NCI-H526 (cell line): ENCODE measurements at regions not wholly inside any gene's neighbourhood (a gene's known extent, or its start where the extent isn't known, plus 50 kb on each side); places are given as distances from the start of the nearest gene placed in this dataset.

Experiments
- DNase-seq, 2 experiments: peaks; one replicate each; lab custom pipeline; 2025; lab: John Stamatoyannopoulos, UW

DNA sequence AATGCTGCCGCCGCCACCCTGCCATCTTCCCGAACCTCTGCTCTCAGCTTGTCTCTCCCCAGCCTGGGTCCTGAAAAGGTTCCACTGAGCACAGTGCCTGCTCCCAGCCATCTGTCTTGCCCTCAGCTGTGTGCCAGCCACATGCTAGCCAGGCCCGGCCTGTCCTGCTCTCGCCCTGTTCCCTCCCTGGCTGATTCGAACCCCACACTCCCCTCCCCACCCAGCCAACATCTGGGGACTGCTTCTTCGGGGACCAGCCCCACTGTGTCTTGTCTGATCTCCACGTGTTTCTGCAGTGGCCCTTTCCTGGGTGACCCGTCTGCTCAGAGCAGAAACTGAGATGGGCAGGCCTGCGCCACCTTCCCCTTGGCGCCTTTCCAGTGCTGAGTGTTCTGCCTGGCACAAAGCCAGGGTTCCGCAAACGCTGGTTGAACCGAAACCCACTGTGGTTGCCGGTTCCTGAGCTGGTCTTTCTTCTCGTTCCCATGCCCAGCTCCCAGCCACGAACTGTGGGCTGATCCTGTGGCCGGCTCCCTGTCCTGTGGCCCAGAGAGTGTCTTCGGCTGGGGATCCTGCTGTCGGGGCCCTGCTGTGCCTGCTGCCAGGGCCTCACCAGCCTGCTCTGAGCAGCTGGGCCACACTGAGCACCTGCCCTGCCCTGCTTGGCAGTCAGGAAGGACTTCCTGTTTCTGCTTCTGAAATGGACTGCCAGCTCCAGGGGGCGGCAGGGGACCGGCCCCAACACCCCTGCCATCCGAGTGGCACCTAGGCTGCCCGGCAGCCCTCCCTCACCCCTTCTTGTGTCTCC is 62.7 kb upstream of the KLF13 start:
- no peak for DNase-seq

GRCh38 chr15:31264559-31265089 is 62.0 kb upstream of the KLF13 start:
- no peak for DNase-seq

DNA sequence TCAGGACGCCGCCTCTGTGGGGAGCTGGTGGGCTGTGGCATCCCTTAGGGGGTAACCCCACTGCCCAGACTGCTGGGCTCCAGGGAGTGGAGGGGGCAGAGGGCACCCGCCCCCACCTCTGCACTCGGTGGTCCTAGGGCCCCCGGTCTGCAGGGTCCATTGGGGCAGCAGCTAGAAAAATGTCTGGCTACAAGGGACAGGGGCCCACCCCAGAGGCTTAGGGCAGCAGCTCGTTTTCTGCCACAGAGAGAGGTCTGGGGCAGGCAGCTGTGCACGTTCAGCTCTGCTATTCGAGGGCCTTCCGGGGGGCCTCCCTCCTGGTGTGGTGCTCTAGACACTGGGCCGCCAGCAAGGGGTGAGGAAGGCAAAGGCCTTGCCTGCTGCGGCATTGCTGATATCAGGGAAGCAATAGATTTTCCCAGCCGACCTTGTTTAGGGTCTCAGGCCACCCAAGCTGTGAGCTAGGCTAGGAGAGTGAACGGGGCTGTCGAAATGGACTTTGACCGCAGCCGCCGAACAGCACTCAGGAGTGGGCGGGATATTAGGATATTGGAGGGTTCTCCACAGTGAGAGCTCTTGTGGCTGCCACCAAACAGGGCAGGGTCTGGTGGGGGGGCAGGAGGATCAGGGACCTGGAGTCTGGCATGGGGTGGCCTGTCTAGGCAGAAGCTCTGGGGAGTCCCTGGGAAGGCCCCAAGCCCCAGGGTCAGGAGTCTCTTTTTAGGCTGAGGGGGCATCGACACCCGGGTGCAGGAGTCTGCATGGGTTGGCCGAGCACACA is 61.4 kb upstream of the KLF13 start:
- peak in 1 of 2 experiments; percentile 65 for DNase-seq

DNA sequence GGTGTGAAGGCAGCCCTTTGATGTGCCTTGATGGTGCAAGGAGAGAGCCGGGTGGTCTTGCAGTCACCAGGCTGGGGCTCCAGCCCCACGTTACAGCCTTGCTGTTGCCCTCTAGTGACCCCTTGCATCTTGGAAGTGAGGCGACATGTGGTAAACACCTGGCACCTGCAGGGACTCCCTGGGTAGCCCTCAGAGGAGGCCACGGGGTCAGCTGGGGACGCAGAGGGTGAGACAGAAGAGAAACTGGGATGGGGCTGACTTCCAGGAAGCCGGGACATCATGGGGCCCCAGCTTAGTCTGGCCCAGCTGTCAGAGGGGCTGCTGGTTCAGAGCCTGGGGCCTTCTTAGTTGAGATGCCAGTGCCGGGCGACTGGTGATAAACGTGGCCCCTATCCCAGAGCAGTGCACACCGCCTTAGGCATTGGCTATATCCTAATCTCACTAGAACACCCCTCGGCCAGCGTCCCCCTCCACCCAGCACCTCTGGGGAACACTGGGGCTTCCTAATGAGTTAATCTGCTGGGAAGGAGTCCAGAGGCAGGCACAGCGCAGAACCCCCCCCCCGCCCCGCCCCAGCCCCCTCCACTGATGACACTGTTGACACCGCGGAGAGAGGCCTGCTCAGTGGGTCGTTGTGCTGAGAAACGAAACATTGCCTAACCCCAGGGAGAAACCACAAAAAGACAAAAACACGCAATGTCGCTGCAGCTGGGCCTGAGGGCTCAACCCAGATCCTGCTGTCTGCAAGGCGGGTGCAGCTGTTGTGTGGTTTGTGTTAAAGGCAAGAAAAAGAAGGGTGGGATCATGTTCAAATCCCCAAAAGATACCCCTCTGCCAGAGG is 60.5 kb upstream of the KLF13 start:
- peak in 1 of 2 experiments; percentile 23 for DNase-seq

- no peak for DNase-seq
Observed at GRCh38 chr15:31266712-31267111, 59.9 kb upstream of the KLF13 start.

GRCh38 chr15:31267161-31268107 is 59.2 kb upstream of the KLF13 start:
- no peak for DNase-seq

GRCh38 chr15:31268108-31268501 is 58.5 kb upstream of the KLF13 start:
- DNase-seq, result no peak

GRCh38 chr15:31268911-31269784 is 57.5 kb upstream of the KLF13 start:
- DNase-seq, result no peak

- DNase-seq, result no peak
Observed at GRCh38 chr15:31269816-31270575, 56.6 kb upstream of the KLF13 start.

DNA sequence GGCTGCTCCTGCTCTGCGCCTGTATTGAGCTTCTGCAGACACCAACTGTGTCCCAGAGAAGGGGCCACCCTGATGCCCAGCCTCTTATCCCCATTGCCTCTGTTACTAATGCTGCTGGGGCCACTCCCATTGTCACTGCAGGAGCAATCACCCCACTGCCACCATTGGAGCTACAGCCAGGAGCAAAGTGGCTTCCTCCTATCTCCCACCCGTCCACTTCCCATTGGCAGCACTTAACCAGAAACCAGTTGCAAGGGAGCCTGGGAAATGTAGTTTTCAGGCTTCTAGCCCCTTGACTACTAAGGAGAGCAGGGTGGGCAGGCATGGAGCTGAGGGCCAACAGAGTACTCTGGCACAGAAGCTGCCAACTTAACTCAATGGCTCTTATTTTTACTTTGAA is 55.9 kb upstream of the KLF13 start:
- peak in 1 of 2 experiments; percentile 29 for DNase-seq

DNA sequence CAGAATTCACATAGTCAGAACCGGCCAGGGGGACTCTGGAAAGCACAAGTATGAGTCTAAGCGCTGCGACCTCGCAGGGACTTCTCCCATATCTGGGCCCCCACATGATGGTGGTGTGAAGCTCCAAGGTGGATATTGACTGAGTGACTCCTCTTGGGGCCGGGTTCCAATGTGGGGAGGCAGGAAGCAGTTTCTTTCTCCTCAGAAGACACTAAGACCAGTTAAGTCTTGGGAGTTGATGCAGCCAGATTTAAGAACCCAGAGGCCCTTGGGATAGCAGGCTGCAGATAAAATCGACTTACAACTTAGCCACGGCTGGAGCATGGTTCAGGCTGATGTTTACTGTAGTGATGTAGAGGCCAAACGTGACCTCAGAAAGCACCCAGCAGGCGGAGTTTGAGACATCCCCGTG is 55.4 kb upstream of the KLF13 start:
- no peak for DNase-seq

GRCh38 chr15:31271711-31272557 is 54.7 kb upstream of the KLF13 start:
- no peak for DNase-seq

DNA sequence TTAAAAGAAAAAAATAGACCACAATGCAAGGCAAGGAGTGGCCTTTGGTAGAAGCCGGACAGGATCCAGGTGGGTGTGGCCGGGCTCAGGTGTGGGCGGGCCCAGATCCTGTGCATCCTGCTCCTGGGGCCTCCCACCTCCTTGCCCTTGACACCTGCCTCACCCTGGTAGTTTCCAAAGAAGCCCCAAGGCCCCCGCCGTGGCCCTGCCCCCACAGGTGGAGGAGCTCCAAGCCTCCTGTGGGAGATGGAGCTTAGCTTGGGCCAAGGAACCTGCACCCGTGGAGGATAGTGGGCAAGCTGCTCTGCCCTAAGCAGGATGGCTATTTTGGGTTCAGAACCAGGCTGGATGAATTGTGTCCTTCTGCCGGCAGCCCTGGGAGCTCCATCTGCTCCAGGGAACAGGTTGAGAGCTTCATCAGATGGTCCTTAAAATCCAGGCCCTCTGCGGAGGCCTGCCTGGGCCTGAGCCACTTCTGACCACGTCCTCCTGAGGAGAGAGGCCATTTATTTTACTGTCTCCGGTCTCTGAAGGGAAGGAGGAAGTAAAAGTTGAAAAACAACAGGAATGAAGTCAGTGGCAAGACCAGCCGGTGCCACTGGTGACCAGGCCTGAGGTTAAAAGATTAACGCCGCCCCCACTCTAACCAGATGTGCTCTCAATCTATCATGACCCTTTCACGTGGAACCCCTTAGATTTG is 53.9 kb upstream of the KLF13 start:
- DNase-seq, result no peak

DNA sequence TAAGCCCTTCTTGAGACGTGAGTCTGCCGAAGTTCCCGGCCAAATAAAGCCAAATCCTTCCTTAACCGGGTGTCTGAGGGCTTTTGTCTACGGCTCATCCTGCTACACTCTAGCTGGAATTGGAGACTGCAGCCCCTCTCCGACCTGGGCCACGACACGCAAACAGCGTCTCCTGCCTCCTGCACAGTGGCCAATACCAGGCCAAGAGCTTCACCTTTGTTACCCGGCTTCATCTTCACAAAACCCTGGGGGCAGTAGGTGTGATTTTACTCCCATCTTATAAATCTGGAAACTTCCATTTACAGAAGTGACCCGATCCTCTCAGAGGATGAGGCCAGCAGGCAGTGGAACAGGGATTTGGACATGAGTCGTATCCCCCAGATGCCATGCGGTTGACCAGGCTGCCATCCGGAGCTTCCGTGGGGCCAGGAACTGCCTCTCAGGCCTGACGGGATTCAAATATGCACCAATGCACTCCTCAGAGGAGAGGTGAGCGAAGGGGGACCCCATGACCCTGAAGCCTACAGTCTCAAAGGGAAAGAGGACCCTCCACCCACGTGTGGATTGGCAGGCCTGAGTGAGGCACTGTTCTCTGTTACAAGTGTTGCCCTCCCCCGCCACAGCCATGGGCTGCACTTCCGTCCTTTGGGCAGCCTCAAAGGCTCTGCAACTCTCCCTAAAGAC is 53.2 kb upstream of the KLF13 start:
- DNase-seq, result no peak

DNA sequence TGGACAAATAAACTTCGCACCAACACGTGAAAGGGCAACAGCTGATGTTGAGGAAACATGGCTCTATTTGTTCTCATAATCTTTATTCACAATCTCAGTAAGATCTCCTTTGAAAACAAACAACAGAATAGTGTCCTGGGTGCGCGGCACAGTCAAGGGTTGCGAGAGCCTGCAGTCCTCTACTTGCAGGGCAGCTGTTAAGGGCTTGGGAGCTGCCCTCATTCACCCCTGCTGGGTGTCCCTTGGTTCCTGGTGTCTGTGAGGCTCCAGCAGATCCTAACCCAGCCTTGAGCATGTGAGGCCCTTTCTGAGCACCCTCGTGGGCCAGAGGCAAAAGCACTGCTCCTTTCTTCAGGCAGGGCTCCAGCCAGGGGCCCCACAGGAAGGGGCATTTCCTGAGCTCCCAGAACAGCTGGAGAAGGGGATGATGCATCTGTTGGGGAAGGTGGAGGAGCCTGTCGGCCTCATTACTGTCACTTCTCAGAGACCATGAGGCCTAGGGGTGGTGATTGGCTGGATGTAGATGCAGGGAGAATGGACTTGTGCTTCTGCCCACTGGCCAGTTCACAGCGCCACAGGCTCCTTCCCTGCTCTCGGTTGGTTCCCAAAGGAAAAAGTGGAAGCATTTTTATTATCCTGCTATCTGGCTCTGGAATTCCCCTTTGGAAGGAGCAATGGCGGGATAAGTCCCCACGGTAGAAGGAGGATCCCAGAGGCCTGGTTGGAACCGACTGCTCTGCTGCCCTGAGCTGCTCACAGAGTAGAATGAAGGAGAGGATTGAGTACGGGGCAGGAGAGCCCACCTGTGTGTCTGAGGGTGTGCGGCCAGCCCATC is 51.9 kb upstream of the KLF13 start:
- no peak for DNase-seq
